COLO829 (cell line): ENCODE measurements at regions not wholly inside any gene's neighbourhood (a gene's known extent, or its start where the extent isn't known, plus 50 kb on each side); places are given as distances from the start of the nearest gene placed in this dataset.
"Not testable (repeated sequence)": the region's sequence is repeated elsewhere in the genome, so short reads cannot be mapped to it uniquely, and the experiment has no call there.

Experiments
- DNase-seq: peaks from one replicate; pipeline ENCODE4 v3.0.0; 2012; ENCODE audit warnings: low spot score

- no peak for DNase-seq
Observed at GRCh38 chr7:9210114-9210513, 776.7 kb downstream of the NXPH1 start.

GRCh38 chr7:9217204-9217603 is 783.8 kb downstream of the NXPH1 start:
- DNase-seq = no peak

- no peak for DNase-seq
Observed at GRCh38 chr7:9226500-9226899, 793.1 kb downstream of the NXPH1 start.

- no peak for DNase-seq
Observed at GRCh38 chr7:9231630-9232121, 798.3 kb downstream of the NXPH1 start.

DNA sequence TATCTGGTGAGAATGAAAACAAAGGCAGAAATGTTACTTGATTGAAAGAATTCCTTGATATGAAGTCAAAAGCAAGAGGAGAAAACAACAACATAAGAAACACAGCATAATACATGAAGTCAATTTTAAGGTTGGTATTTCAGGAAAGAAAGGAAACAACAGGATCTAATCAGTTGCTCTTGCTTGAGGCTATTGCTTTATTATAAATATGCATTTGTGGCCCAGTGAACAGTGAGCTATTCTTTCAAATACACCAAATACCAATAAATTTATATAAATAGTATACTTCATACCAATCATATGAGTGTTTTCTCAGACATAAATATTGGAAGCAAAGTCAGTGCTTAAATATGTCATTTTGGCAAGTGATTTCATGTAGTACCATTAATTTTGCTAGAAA is 806.6 kb downstream of the NXPH1 start:
- peak; percentile 53 for DNase-seq

DNA sequence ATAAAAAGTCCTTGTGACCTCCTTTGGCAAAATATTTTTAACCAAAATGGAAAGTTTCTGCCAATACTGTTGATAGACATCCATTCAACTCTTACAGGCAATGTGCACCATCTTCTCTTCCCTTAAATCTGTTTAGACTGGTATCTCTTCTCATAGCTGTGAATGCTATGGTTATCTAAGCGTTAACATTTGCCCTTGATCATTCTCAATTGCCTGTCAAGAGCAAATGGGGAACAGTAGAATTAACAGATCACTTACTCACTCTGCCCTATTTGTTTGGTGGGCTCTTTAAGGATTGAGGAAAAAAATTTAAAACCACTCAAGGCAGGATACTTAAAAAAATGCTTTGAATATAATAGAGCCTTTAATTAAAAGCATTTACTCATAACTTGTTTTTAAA is 808.4 kb downstream of the NXPH1 start:
- no peak for DNase-seq

- no peak for DNase-seq
Observed at GRCh38 chr7:9242636-9243035, 809.2 kb downstream of the NXPH1 start.

GRCh38 chr7:9250876-9251275 is 817.5 kb downstream of the NXPH1 start:
- no peak for DNase-seq

- no peak for DNase-seq
Observed at GRCh38 chr7:9264395-9264794, 831.0 kb downstream of the NXPH1 start.

GRCh38 chr7:9280088-9280487 is 846.7 kb downstream of the NXPH1 start:
- DNase-seq = no peak

- DNase-seq = no peak
Observed at GRCh38 chr7:9283246-9283645, 849.8 kb downstream of the NXPH1 start.

DNA sequence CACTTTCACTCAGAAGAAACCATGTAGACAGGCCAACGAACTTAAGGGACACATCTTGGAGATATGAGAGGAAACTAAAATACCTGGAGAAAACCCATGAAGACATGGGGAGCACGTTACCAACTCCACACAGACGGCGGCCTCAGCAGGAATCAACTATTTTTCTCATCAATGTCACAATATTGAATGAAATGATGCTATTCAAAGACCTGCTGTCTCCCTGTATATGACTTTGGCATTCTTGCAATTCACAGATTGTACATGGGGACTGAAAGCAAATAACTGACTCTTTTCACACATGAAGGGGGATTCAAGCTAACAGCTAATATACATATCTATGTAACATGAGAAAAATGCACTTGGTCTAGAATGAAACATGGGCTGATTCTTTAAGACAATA is 869.0 kb downstream of the NXPH1 start:
- DNase-seq = no peak

GRCh38 chr7:9307131-9307530 is 873.7 kb downstream of the NXPH1 start:
- peak; percentile 7 for DNase-seq

- no peak for DNase-seq
Observed at GRCh38 chr7:9324513-9324912, 891.1 kb downstream of the NXPH1 start.

GRCh38 chr7:9328296-9328695 is 894.9 kb downstream of the NXPH1 start:
- DNase-seq = no peak

- no peak for DNase-seq
Observed at GRCh38 chr7:9349625-9350024, 916.2 kb downstream of the NXPH1 start.

DNA sequence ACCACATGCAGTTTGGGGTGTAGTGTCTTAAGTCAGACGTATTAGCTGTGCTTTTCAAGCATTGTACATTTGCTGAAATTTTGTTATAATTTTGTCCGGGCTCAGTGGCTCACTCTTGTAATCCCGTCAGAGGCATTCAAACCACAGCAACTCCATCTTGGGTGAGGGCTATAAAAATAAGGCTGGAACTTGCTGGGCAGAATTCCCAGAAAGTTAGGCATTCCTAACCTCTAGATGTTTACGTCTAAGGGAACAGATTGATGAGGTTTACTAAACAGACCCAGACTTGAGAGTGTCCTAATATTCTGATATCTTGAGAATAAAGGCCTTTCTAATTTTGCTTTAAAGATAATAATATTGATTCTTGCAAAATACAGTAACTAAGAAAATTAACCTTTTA is 957.8 kb downstream of the NXPH1 start:
- no peak for DNase-seq

DNA sequence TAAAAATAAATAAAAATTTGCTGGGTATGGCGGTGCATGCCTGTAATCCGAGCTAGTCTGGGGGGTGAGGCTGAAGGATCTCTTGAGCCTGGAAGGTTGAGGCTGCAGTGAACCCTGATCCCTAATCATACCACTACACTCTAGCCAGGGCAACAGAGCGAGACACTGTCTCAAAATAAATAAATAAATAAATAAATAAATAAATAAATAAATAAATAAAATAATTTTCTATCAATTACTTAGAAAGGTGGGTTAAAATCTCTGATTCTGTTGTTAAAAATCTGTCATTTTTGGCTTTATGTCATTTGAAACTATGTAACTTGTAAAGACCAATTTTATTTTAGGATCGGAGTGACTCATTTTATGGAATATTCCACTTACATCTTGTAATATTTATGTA is 958.6 kb downstream of the NXPH1 start:
- no peak for DNase-seq

DNA sequence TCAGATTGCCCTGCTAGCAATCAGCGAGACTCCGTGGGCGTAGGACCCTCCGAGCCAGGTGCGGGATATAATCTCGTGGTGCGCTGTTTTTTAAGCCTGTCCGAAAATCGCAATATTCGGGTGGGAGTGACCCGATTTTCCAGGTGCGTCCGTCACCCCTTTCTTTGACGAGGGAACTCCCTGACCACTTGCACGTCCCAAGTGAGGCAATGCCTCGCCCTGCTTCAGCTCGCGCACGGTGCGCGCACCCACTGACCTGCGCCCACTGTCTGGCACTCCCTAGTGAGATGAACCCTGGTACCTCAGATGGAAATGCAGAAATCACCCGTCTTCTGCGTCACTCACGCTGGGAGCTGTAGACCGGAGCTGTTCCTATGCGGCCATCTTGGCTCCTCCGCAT is 971.0 kb downstream of the NXPH1 start:
- DNase-seq = not testable (repeated sequence)

- no peak for DNase-seq
Observed at GRCh38 chr7:9407816-9408215, 974.4 kb downstream of the NXPH1 start.

- no peak for DNase-seq
Observed at GRCh38 chr7:9453521-9453920, 1020.1 kb downstream of the NXPH1 start.

- peak; percentile 75 for DNase-seq
Observed at GRCh38 chr7:9488555-9488954, 1055.1 kb downstream of the NXPH1 start.

DNA sequence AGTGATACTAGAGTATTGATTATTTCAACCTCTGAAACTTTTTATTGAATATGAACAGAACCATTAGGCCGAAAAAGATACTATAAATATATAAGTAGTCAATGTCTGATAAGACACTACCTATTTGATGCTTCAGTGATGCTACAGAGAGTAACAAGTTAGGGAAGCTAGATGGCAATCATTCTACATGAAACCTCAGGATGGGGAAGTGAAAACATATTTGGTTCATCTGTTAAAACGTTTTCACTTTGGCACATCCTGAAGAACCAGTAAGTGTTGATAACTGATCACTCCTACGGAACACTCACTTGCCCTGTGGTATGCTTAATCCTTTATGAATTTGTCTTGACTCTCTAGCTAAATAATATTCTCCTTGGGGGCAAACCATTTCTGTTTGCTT is 1064.9 kb downstream of the NXPH1 start:
- no peak for DNase-seq

GRCh38 chr7:9502269-9502668 is 1068.9 kb downstream of the NXPH1 start:
- no peak for DNase-seq

GRCh38 chr7:9504678-9505077 is 1071.3 kb downstream of the NXPH1 start:
- DNase-seq = no peak
